Renal pelvis (tissue), 1 donor: ENCODE measurements at regions not wholly inside any gene's neighbourhood (a gene's known extent, or its start where the extent isn't known, plus 50 kb on each side); places are given as distances from the start of the nearest gene placed in this dataset.

Experiments
- DNase-seq: peaks from one replicate; pipeline ENCODE4 v3.0.0-alpha.2; 2013

GRCh38 chr7:81366546-81366945 lies 403.3 kb downstream of the HGF start:
- no peak for DNase-seq

- DNase-seq: peak; percentile 0
Observed at GRCh38 chr7:81361769-81362312, 408.0 kb downstream of the HGF start.

- DNase-seq: no peak
Observed at GRCh38 chr7:81355911-81356310, 413.9 kb downstream of the HGF start.

GRCh38 chr7:81349044-81349443 lies 420.8 kb downstream of the HGF start:
- no peak for DNase-seq

GRCh38 chr7:81339946-81340345 lies 421.1 kb upstream of the SEMA3C start:
- no peak for DNase-seq

- no peak for DNase-seq
Observed at GRCh38 chr7:81333536-81333935, 414.7 kb upstream of the SEMA3C start.

- DNase-seq: no peak
Observed at GRCh38 chr7:81333004-81333403, 414.2 kb upstream of the SEMA3C start.

GRCh38 chr7:81331061-81332018 lies 412.5 kb upstream of the SEMA3C start:
- DNase-seq: no peak

GRCh38 chr7:81330108-81330507 lies 411.3 kb upstream of the SEMA3C start:
- DNase-seq: no peak

GRCh38 chr7:81327468-81328266 lies 408.8 kb upstream of the SEMA3C start:
- DNase-seq: no peak

GRCh38 chr7:81321949-81322348 lies 403.1 kb upstream of the SEMA3C start:
- DNase-seq: no peak

GRCh38 chr7:81317741-81318140 lies 398.9 kb upstream of the SEMA3C start:
- DNase-seq: no peak

GRCh38 chr7:81308643-81309322 lies 389.9 kb upstream of the SEMA3C start:
- DNase-seq: no peak

GRCh38 chr7:81301815-81302214 lies 383.0 kb upstream of the SEMA3C start:
- DNase-seq: no peak

GRCh38 chr7:81300753-81301152 lies 381.9 kb upstream of the SEMA3C start:
- no peak for DNase-seq

GRCh38 chr7:81299711-81300110 lies 380.9 kb upstream of the SEMA3C start:
- DNase-seq: no peak

- peak; percentile 11 for DNase-seq
Observed at GRCh38 chr7:81298951-81299666, 380.3 kb upstream of the SEMA3C start.

GRCh38 chr7:81297317-81297716 lies 378.5 kb upstream of the SEMA3C start:
- no peak for DNase-seq

- DNase-seq: no peak
Observed at GRCh38 chr7:81296726-81297125, 377.9 kb upstream of the SEMA3C start.

GRCh38 chr7:81294897-81295515 lies 376.2 kb upstream of the SEMA3C start:
- no peak for DNase-seq

- no peak for DNase-seq
Observed at GRCh38 chr7:81293806-81294205, 375.0 kb upstream of the SEMA3C start.
